ENCODE measurements at regions not wholly inside any gene's neighbourhood (a gene's known extent, or its start where the extent isn't known, plus 50 kb on each side); places are given as distances from the start of the nearest gene placed in this dataset.

GRCh38 chr15:24877174-24877573 lies 77.6 kb upstream of the SNRPN start (continued):
- TF ChIP-seq SUZ12 (IDR thresholded peaks at IDR 0.05; ENCODE audit: low read length) (no peak), E2F6 (IDR thresholded peaks at IDR 0.05) (peak; percentile 32; the same call in 1 of the 2 replicates), USF2 (IDR thresholded peaks at IDR 0.05; ENCODE audit: low read length) (no peak), PHF8 (conservative IDR thresholded peaks at IDR 0.05; ENCODE audit: low read depth, low read length) (no peak), TAF1 (IDR thresholded peaks at IDR 0.05; ENCODE audit: low read depth, low read length) (no peak), NRF1 (IDR thresholded peaks at IDR 0.05; ENCODE audit: low read depth, low read length) (no peak), GTF2F1 (IDR thresholded peaks at IDR 0.05; ENCODE audit: borderline replicate concordance, low read depth, low read length) (no peak), POLR2AphosphoS5 (IDR thresholded peaks at IDR 0.05; ENCODE audit: low read depth, low read length) (no peak), CREB1 (IDR thresholded peaks at IDR 0.05) (no peak), RBBP5 (IDR thresholded peaks at IDR 0.05; ENCODE audit: borderline replicate concordance, low read depth, low read length) (no peak), ATF3 (IDR thresholded peaks at IDR 0.05; ENCODE audit: insufficient read depth, low read depth, low read length) (no peak)
